ENCODE measurements at regions not wholly inside any gene's neighbourhood (a gene's known extent, or its start where the extent isn't known, plus 50 kb on each side); places are given as distances from the start of the nearest gene placed in this dataset.

DNA sequence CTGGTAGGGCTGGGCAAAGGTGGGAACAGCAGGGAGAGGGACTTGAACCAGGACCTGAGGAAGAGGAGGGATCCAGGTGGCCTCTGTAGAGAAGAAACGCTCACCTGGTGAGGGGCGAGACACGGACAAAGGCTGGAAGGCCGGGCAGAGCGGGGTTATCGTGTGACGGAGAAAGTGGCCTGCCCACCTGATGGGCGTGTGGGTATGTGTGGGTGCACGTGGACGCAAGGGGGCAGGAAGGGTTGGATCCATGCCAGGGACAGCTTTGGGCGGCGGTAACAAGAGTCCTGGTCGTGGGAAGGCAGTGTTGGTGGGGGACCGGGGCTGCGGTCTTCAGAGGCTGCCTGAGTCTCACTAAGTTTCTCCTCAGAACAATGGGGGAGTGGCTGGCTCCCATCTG is 104.1 kb upstream of the GSE1 start:
- TF ChIP-seq CTCF (IDR thresholded peaks at IDR 0.05; ENCODE audit: poor library complexity, severe bottlenecking) (no peak), EZH2 (IDR thresholded peaks at IDR 0.05; ENCODE audit: borderline replicate concordance, insufficient read depth, low read length, poor library complexity, severe bottlenecking) (no peak), TAF1 (IDR thresholded peaks at IDR 0.05; ENCODE audit: low read depth) (no peak), SMC3 (conservative IDR thresholded peaks at IDR 0.05; ENCODE audit: poor library complexity) (no peak), EP300 (conservative IDR thresholded peaks at IDR 0.05; ENCODE audit: poor library complexity, severe bottlenecking) (no peak)
